ENCODE measurements at regions not wholly inside any gene's neighbourhood (a gene's known extent, or its start where the extent isn't known, plus 50 kb on each side); places are given as distances from the start of the nearest gene placed in this dataset.

- DNase-seq: no peak
Measured at GRCh38 chr14:97410667-97411620, 613.8 kb downstream of the VRK1 start.

- DNase-seq: no peak
Measured at GRCh38 chr14:97411938-97412612, 614.9 kb downstream of the VRK1 start.

- no peak for DNase-seq
Measured at GRCh38 chr14:97413022-97413539, 615.9 kb downstream of the VRK1 start.

GRCh38 chr14:97413966-97414717, 617.0 kb downstream of the VRK1 start:
- no peak for DNase-seq

DNA sequence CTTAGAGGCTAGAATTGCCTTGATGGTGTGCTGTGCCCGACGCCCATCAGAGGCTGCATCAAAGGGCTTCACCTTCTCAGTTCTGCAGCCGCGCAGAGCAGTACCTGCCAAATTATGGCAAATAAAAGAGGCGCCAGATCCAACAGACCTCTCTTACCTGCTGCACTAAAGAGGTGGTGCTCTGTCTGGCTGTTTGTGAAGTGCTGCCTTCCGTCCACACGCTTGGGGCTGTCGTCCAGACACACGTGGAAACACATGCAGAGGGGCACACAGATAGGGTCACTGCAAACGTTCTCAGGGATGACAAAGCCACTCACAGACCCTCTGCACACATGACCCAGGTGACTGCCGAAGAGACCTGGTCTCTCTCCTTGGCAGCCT, 617.5 kb downstream of the VRK1 start:
- no peak for DNase-seq

- DNase-seq: no peak
Measured at GRCh38 chr14:97415907-97416306, 618.7 kb downstream of the VRK1 start.

- no peak for DNase-seq
Measured at GRCh38 chr14:97416550-97416949, 619.4 kb downstream of the VRK1 start.

GRCh38 chr14:97417331-97417730, 620.1 kb downstream of the VRK1 start:
- DNase-seq: no peak

- DNase-seq: no peak
Measured at GRCh38 chr14:97420211-97420610, 623.0 kb downstream of the VRK1 start.

DNA sequence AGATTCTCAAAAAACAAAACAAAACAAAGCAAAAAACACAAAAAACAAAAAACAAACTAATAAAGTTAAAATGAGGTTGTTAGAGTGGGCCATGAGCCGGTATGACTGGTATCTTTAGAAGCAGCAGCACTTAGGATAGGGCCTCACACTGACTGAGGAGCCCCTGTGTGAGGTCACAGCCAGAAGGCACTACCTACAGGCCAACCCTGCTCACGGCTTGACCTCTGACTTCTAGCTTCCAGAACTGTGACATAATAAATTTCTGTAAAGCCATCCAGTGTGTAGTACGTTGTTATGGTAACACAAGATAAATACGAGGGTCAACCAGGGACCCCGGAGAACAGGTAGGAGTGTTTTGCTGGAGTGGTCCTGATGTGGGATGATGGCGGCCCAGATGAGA, 629.6 kb downstream of the VRK1 start:
- DNase-seq: no peak

DNA sequence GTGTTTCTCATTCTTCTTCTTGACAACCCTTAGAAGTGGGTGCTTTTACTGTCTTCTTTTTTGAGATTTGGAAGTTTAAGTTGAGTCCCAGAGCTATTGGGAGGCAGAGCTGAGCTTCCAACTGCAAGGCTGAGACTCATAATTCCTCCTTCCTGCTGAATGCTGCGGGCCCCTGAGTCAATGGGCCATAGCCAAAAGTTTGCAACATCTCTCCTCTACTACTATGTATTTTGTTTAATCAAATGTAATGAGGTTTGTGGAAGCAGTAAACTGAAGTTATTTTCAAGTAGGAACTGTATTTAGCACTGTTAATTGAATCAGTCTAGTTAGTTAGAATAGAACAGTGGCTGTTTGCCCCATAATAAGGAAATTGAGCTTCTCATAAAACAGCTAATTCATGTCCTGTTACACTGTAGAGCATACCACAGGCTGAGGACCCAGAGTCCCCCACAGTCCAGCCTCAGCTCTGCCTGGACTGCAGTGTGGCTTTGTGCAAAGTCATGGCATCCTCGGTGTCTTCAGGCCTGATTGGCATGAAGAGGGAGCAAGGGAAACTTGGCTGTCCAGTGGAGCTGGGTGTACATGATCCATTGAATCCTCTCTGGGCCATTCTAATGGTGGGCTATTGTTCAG, 631.7 kb downstream of the VRK1 start:
- no peak for DNase-seq

- no peak for DNase-seq
Measured at GRCh38 chr14:97432586-97432985, 635.4 kb downstream of the VRK1 start.

GRCh38 chr14:97441740-97442362, 644.7 kb downstream of the VRK1 start:
- no peak for DNase-seq

- no peak for DNase-seq
Measured at GRCh38 chr14:97442363-97442762, 645.2 kb downstream of the VRK1 start.

DNA sequence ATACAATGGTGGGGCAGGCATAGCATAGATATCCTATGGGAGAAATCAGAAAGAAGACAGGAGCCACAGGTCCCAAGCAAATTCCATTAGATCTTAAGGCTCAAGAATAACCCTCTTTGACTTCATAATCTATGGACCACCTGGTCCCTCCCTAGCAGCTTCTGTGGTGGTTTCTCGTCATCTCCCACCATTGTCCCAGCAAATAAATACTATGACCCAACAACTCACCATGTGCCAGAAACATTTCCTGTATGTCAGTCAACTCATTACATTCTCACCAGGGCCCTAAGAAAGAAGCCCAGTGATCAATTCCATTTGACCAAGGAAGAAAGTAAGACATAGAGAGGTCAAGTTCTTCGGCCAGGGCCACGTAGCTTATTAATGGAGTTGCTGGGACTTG, 646.2 kb downstream of the VRK1 start:
- no peak for DNase-seq

DNA sequence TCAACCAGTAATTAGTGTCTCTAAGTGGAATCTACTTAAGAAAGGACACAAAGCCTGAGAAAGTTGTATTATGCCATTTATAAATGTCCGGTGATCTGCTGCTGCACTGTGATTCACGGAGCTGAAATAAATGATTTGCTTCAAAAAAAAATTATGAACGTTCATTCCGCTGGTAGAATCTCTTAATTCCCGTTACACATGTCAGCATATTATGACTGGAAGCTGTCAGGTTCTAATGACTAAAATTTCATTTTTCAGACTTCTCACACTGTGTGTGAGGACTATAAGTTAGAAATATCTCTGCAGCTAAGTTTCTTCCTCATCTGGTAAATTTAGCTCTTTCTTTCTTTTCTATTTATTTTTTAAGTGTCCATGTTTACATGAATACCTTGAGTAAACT, 647.1 kb downstream of the VRK1 start:
- DNase-seq: no peak

DNA sequence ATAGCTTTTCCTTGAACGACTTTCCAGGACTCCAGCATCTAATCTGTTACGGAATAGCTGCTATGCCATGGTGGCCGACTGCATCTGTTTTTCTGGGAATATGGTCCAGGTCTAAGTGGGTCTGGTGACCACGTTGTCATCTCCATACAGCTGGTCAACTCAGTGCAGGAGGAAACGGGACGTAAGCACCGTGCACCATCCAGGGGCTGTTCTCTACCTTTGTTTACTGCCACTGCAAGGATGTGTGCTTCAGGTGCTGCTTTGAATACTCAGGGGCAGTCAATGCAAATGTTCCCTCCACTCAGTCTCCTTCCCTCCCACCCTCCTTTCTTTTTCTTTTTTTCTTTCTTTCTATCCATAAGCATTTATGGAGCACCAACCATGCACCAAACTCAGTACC, 648.2 kb downstream of the VRK1 start:
- no peak for DNase-seq

- no peak for DNase-seq
Measured at GRCh38 chr14:97446087-97446486, 648.9 kb downstream of the VRK1 start.

DNA sequence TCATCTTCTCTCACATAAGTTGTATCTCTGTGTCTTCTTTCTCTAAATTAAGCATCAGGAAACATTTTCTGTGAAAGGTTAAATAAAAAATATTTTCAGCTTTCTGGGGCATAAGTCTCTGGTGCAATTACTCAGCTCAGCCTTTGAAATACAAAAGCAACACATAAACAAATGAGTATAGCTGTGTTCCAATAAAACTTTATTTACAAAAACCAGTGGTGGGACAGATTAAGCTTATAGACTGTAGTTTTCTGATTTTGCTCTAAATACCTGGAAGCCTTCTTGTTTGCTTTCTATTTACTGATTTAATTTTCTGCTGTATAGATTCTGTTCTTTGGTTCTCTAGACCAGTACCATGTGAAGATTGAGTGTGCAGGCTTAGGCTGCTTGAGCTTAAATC, 655.1 kb downstream of the VRK1 start:
- DNase-seq: no peak

GRCh38 chr14:97453991-97454390, 656.8 kb downstream of the VRK1 start:
- DNase-seq: no peak

GRCh38 chr14:97456462-97456861, 659.3 kb downstream of the VRK1 start:
- DNase-seq: no peak

DNA sequence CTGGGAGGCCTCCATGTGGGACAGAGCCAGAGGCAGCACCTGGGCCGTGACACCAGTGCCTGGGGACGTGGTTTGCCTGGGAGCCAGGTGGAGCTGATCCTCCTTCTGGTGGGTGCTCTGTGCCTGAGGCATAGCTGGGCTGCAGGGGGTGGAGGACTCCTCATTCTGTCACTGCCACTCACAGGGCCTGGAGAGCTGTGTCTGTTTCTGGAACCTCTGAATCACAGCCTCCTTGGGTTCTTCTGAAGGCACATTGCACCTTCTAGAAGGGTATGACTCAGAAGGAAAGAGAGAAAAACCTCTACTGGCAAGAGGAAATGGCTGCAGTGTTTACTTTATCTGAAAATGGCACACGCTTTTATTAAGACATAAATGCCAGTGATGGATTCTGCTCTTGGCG, 659.8 kb downstream of the VRK1 start:
- no peak for DNase-seq

Data from NCI-H446 treated with DMSO at 0.1 percent for 48 hours (cell line).